ENCODE measurements at regions not wholly inside any gene's neighbourhood (a gene's known extent, or its start where the extent isn't known, plus 50 kb on each side); places are given as distances from the start of the nearest gene placed in this dataset.

- Histone ChIP-seq H3K4me2 (ENCODE audit: extremely low read depth, insufficient read depth, low read length) (no peak overlapping the region), H3K79me2 (ENCODE audit: control insufficient read depth, insufficient read depth, low read length) (no peaks in the 10 kb centered on the region), H4K20me1 (ENCODE audit: control insufficient read depth, extremely low read depth, insufficient read depth, low read length) (no peaks in the 10 kb centered on the region), H3K4me3 (replicated peaks in 1 of 4; ENCODE audit: control extremely low read depth in 1 of 4, insufficient read depth in 1 of 4, low read depth in 3 of 4, low read length in 4 of 4) (no peak overlapping the region), H3K27ac (ENCODE audit: insufficient read depth, low read length) (no peak overlapping the region), H3K36me3 (ENCODE audit: control insufficient read depth, insufficient read depth, low read length) (no peaks in the 10 kb centered on the region), H2AFZ (ENCODE audit: low read length) (no peak overlapping the region), H3K27me3 (ENCODE audit: control insufficient read depth, insufficient read depth, low read length) (peaks cover 2% of the 10 kb centered on the region), H3K9ac (ENCODE audit: insufficient read depth, low read length) (no peak overlapping the region), H3K4me1 (ENCODE audit: control insufficient read depth, extremely low read depth, insufficient read depth, low read length) (no peaks in the 10 kb centered on the region), H3K9me3 (ENCODE audit: control insufficient read depth, insufficient read depth, low read depth, low read length) (no peaks in the 10 kb centered on the region)
- DNase-seq (ENCODE audit: low read depth in 2 of 2), result no peak
- TF ChIP-seq EZH2 (IDR thresholded peaks at IDR 0.05; ENCODE audit: low read length, missing control alignments) (no peak), CTCF (conservative IDR thresholded peaks at IDR 0.05 in 1 of 2, IDR thresholded peaks at IDR 0.05 in 1 of 2; ENCODE audit: low read depth in 1 of 2, low read length in 2 of 2) (no peak)
These were observed 94.0 kb upstream of the TNRC6C start for GRCh38 chr17:77864234-77865111.

DNA sequence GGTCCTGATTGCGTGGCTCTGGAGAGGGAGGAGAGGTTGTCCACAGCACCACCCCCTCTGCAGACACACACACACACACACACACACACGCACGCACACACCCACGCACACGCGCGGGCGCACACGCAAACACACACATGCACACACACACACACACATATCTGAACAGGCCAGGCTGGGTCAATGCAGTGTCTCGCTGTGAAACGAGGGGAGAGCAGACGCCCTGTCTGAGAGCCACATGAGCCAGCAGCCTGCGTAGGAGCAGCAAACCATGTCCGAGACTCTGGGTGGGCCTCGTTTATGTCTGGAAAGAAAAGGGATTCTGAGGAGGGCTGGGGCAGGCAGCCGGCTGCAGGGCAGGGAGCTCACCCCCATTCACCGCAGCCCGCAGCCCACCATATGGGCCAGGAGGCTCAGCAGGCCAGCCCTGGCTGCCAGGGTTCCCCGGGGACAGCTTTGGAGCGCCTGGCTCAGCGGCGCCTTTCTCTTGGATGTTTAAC lies 93.3 kb upstream of the TNRC6C start:
- Histone ChIP-seq H3K9ac (ENCODE audit: insufficient read depth, low read length) (no peak overlapping the region), H3K4me2 (ENCODE audit: extremely low read depth, insufficient read depth, low read length) (no peak overlapping the region), H3K4me3 (replicated peaks in 1 of 4; ENCODE audit: control extremely low read depth in 1 of 4, insufficient read depth in 1 of 4, low read depth in 3 of 4, low read length in 4 of 4) (no peak overlapping the region), H3K36me3 (ENCODE audit: control insufficient read depth, insufficient read depth, low read length) (no peaks in the 10 kb centered on the region), H3K9me3 (ENCODE audit: control insufficient read depth, insufficient read depth, low read depth, low read length) (no peaks in the 10 kb centered on the region), H2AFZ (ENCODE audit: low read length) (no peak overlapping the region), H3K27ac (ENCODE audit: insufficient read depth, low read length) (no peak overlapping the region), H3K79me2 (ENCODE audit: control insufficient read depth, insufficient read depth, low read length) (no peaks in the 10 kb centered on the region), H3K4me1 (ENCODE audit: control insufficient read depth, extremely low read depth, insufficient read depth, low read length) (no peaks in the 10 kb centered on the region), H4K20me1 (ENCODE audit: control insufficient read depth, extremely low read depth, insufficient read depth, low read length) (no peaks in the 10 kb centered on the region), H3K27me3 (ENCODE audit: control insufficient read depth, insufficient read depth, low read length) (peaks cover 2% of the 10 kb centered on the region)
- DNase-seq (ENCODE audit: low read depth in 2 of 2), result no peak
- TF ChIP-seq CTCF (conservative IDR thresholded peaks at IDR 0.05 in 1 of 2, IDR thresholded peaks at IDR 0.05 in 1 of 2; ENCODE audit: low read depth in 1 of 2, low read length in 2 of 2) (no peak), EZH2 (IDR thresholded peaks at IDR 0.05; ENCODE audit: low read length, missing control alignments) (no peak)

- no peak for DNase-seq (ENCODE audit: low read depth in 2 of 2)
- Histone ChIP-seq H3K27ac (ENCODE audit: insufficient read depth, low read length) (no peak overlapping the region), H2AFZ (ENCODE audit: low read length) (no peak overlapping the region), H3K4me1 (ENCODE audit: control insufficient read depth, extremely low read depth, insufficient read depth, low read length) (no peaks in the 10 kb centered on the region), H3K79me2 (ENCODE audit: control insufficient read depth, insufficient read depth, low read length) (no peaks in the 10 kb centered on the region), H3K4me3 (replicated peaks in 1 of 4; ENCODE audit: control extremely low read depth in 1 of 4, insufficient read depth in 1 of 4, low read depth in 3 of 4, low read length in 4 of 4) (no peak overlapping the region), H3K27me3 (ENCODE audit: control insufficient read depth, insufficient read depth, low read length) (peaks cover 2% of the 10 kb centered on the region), H3K36me3 (ENCODE audit: control insufficient read depth, insufficient read depth, low read length) (no peaks in the 10 kb centered on the region), H3K4me2 (ENCODE audit: extremely low read depth, insufficient read depth, low read length) (no peak overlapping the region), H3K9me3 (ENCODE audit: control insufficient read depth, insufficient read depth, low read depth, low read length) (no peaks in the 10 kb centered on the region), H3K9ac (ENCODE audit: insufficient read depth, low read length) (no peak overlapping the region), H4K20me1 (ENCODE audit: control insufficient read depth, extremely low read depth, insufficient read depth, low read length) (no peaks in the 10 kb centered on the region)
- no peak for TF ChIP-seq CTCF (conservative IDR thresholded peaks at IDR 0.05 in 1 of 2, IDR thresholded peaks at IDR 0.05 in 1 of 2; ENCODE audit: low read depth in 1 of 2, low read length in 2 of 2)
- TF ChIP-seq EZH2 (IDR thresholded peaks at IDR 0.05; ENCODE audit: low read length, missing control alignments), result no peak
These were observed 92.8 kb upstream of the TNRC6C start for GRCh38 chr17:77865716-77866115.
